ENCODE measurements at regions not wholly inside any gene's neighbourhood (a gene's known extent, or its start where the extent isn't known, plus 50 kb on each side); places are given as distances from the start of the nearest gene placed in this dataset.

- Histone ChIP-seq H3K9ac (ENCODE audit: control insufficient read depth, extremely low read depth, insufficient read depth, low read length) (no peak overlapping the region), H3K27me3 (ENCODE audit: control insufficient read depth, extremely low read depth, insufficient read depth, low read length) (no peaks in the 10 kb centered on the region), H4K20me1 (ENCODE audit: control insufficient read depth, extremely low read depth, insufficient read depth, low read length) (no peaks in the 10 kb centered on the region), H3K4me2 (ENCODE audit: control insufficient read depth, extremely low read depth, insufficient read depth, low read depth, low read length) (no peak overlapping the region), H3K79me2 (ENCODE audit: control insufficient read depth, insufficient read depth, low read length) (no peaks in the 10 kb centered on the region), H3K9me1 (ENCODE audit: control insufficient read depth, extremely low read depth, insufficient read depth, low read length) (no peaks in the 10 kb centered on the region), H3K9me3 (ENCODE audit: control insufficient read depth, low read depth, low read length) (no peaks in the 10 kb centered on the region), H3K36me3 (ENCODE audit: control insufficient read depth in 2 of 2, extremely low read depth in 1 of 2, insufficient read depth in 2 of 2, low read length in 2 of 2) (no peaks in the 10 kb centered on the region), H3K4me3 (ENCODE audit: control insufficient read depth in 2 of 3, extremely low read depth in 1 of 3, insufficient read depth in 2 of 3, low read depth in 1 of 3, low read length in 3 of 3) (no peak overlapping the region), H3K4me1 (ENCODE audit: control insufficient read depth, extremely low read depth, insufficient read depth, low read length) (no peaks in the 10 kb centered on the region), H3K27ac (ENCODE audit: control insufficient read depth, insufficient read depth, low read length) (no peak overlapping the region), H2AFZ (ENCODE audit: control insufficient read depth, low read length) (no peak overlapping the region)
- FAIRE-seq (no peak), DNase-seq (ENCODE audit: low read depth, low spot score) (no peak)
- TF ChIP-seq EZH2 (IDR thresholded peaks at IDR 0.05; ENCODE audit: low read length), result no peak
- TF ChIP-seq CTCF (optimal IDR thresholded peaks at IDR 0.05 in 1 of 3, IDR thresholded peaks at IDR 0.05 in 1 of 3, conservative IDR thresholded peaks at IDR 0.05 in 1 of 3; ENCODE audit: extremely low read depth in 1 of 3, insufficient read depth in 2 of 3, low read length in 3 of 3), result no peak
- dilution Hi-C loops (cut with MboI; ENCODE audit: extremely low pct_ligation_motif_present, low sequenced_read_pairs), result no loop called here
Measured at GRCh38 chr4:171601091-171601490, 212.1 kb upstream of the GALNTL6 start.

GRCh38 chr4:171599628-171600027 lies 213.6 kb upstream of the GALNTL6 start:
- DNase-seq (ENCODE audit: low read depth, low spot score), result no peak
- H3K9ac ChIP-seq (ENCODE audit: control insufficient read depth, extremely low read depth, insufficient read depth, low read length), result no peak overlapping the region
- no peaks in the 10 kb centered on the region for H4K20me1 ChIP-seq (ENCODE audit: control insufficient read depth, extremely low read depth, insufficient read depth, low read length)
- no peak for FAIRE-seq
- H3K9me3 ChIP-seq (ENCODE audit: control insufficient read depth, low read depth, low read length), result no peaks in the 10 kb centered on the region
- no peaks in the 10 kb centered on the region for H3K27me3 ChIP-seq (ENCODE audit: control insufficient read depth, extremely low read depth, insufficient read depth, low read length)
- no peak overlapping the region for H3K4me3 ChIP-seq (ENCODE audit: control insufficient read depth in 2 of 3, extremely low read depth in 1 of 3, insufficient read depth in 2 of 3, low read depth in 1 of 3, low read length in 3 of 3)
- no peak overlapping the region for H3K27ac ChIP-seq (ENCODE audit: control insufficient read depth, insufficient read depth, low read length)
- no peaks in the 10 kb centered on the region for H3K4me1 ChIP-seq (ENCODE audit: control insufficient read depth, extremely low read depth, insufficient read depth, low read length)
- H3K9me1 ChIP-seq (ENCODE audit: control insufficient read depth, extremely low read depth, insufficient read depth, low read length), result no peaks in the 10 kb centered on the region
- dilution Hi-C loops (cut with MboI; ENCODE audit: extremely low pct_ligation_motif_present, low sequenced_read_pairs), result no loop called here
- H3K79me2 ChIP-seq (ENCODE audit: control insufficient read depth, insufficient read depth, low read length), result no peaks in the 10 kb centered on the region
- H3K4me2 ChIP-seq (ENCODE audit: control insufficient read depth, extremely low read depth, insufficient read depth, low read depth, low read length), result no peak overlapping the region
- no peak for TF ChIP-seq CTCF (optimal IDR thresholded peaks at IDR 0.05 in 1 of 3, IDR thresholded peaks at IDR 0.05 in 1 of 3, conservative IDR thresholded peaks at IDR 0.05 in 1 of 3; ENCODE audit: extremely low read depth in 1 of 3, insufficient read depth in 2 of 3, low read length in 3 of 3)
- TF ChIP-seq EZH2 (IDR thresholded peaks at IDR 0.05; ENCODE audit: low read length), result no peak
- no peak overlapping the region for H2AFZ ChIP-seq (ENCODE audit: control insufficient read depth, low read length)
- no peaks in the 10 kb centered on the region for H3K36me3 ChIP-seq (ENCODE audit: control insufficient read depth in 2 of 2, extremely low read depth in 1 of 2, insufficient read depth in 2 of 2, low read length in 2 of 2)
